ENCODE measurements at regions not wholly inside any gene's neighbourhood (a gene's known extent, or its start where the extent isn't known, plus 50 kb on each side); places are given as distances from the start of the nearest gene placed in this dataset.
"Not testable (repeated sequence)": the region's sequence is repeated elsewhere in the genome, so short reads cannot be mapped to it uniquely, and the experiment has no call there.

- no peak for DNase-seq (ENCODE audit: low read depth)
These were observed 1307.6 kb downstream of the XPNPEP1 start for GRCh38 chr10:108615576-108616320.

- no peak for DNase-seq (ENCODE audit: low read depth)
These were observed 1310.8 kb downstream of the XPNPEP1 start for GRCh38 chr10:108612485-108612884.

GRCh38 chr10:108608860-108609259, 1314.5 kb downstream of the XPNPEP1 start:
- DNase-seq (ENCODE audit: low read depth) = no peak

GRCh38 chr10:108601851-108602250, 1321.5 kb downstream of the XPNPEP1 start:
- DNase-seq (ENCODE audit: low read depth) = peak; percentile 71

GRCh38 chr10:108600511-108600910, 1322.8 kb downstream of the XPNPEP1 start:
- DNase-seq (ENCODE audit: low read depth) = not testable (repeated sequence)

- not testable (repeated sequence) for DNase-seq (ENCODE audit: low read depth)
These were observed 1324.0 kb downstream of the XPNPEP1 start for GRCh38 chr10:108599317-108599716.

GRCh38 chr10:108598831-108599230, 1324.5 kb downstream of the XPNPEP1 start:
- peak; percentile 44 for DNase-seq (ENCODE audit: low read depth)

- no peak for DNase-seq (ENCODE audit: low read depth)
These were observed 1325.0 kb downstream of the XPNPEP1 start for GRCh38 chr10:108598320-108598695.

- DNase-seq (ENCODE audit: low read depth) = no peak
These were observed 1325.5 kb downstream of the XPNPEP1 start for GRCh38 chr10:108597657-108598319.

GRCh38 chr10:108597031-108597430, 1326.3 kb downstream of the XPNPEP1 start:
- no peak for DNase-seq (ENCODE audit: low read depth)

GRCh38 chr10:108592956-108593355, 1330.4 kb downstream of the XPNPEP1 start:
- DNase-seq (ENCODE audit: low read depth) = no peak

GRCh38 chr10:108591417-108591816, 1331.9 kb downstream of the XPNPEP1 start:
- DNase-seq (ENCODE audit: low read depth) = no peak

GRCh38 chr10:108586424-108586823, 1336.9 kb downstream of the XPNPEP1 start:
- DNase-seq (ENCODE audit: low read depth) = no peak

GRCh38 chr10:108583877-108584276, 1339.4 kb downstream of the XPNPEP1 start:
- no peak for DNase-seq (ENCODE audit: low read depth)

GRCh38 chr10:108582888-108583287, 1340.4 kb downstream of the XPNPEP1 start:
- DNase-seq (ENCODE audit: low read depth) = no peak

- peak; percentile 64 for DNase-seq (ENCODE audit: low read depth)
These were observed 1340.9 kb downstream of the XPNPEP1 start for GRCh38 chr10:108582387-108582786.

- DNase-seq (ENCODE audit: low read depth) = no peak
These were observed 1345.1 kb downstream of the XPNPEP1 start for GRCh38 chr10:108578258-108578657.

- DNase-seq (ENCODE audit: low read depth) = no peak
These were observed 1349.1 kb downstream of the XPNPEP1 start for GRCh38 chr10:108574233-108574632.

- no peak for DNase-seq (ENCODE audit: low read depth)
These were observed 1354.5 kb downstream of the XPNPEP1 start for GRCh38 chr10:108568824-108569223.

GRCh38 chr10:108567899-108568752, 1355.2 kb downstream of the XPNPEP1 start:
- DNase-seq (ENCODE audit: low read depth) = peak; percentile 8

GRCh38 chr10:108566316-108567107, 1356.8 kb downstream of the XPNPEP1 start:
- DNase-seq (ENCODE audit: low read depth) = no peak

Measured in HT1080 (cell line).